WTC11 (cell line): ENCODE measurements at regions not wholly inside any gene's neighbourhood (a gene's known extent, or its start where the extent isn't known, plus 50 kb on each side); places are given as distances from the start of the nearest gene placed in this dataset.

ENCODE experiments used
- ATAC-seq: fragments of 200-7000 bp; cut with Tn5 transposase; 2 replicates; pipeline ENCODE4 v1.10.0; 2021; ENCODE audit warnings: mild to moderate bottlenecking, moderate library complexity
- CTCF ChIA-PET: fragments of 300-600 bp; sonication (Branson Sonifier 250); formaldehyde crosslinking; loops from one replicate; lab custom pipeline; 2021; ENCODE audit warnings: antibody characterized with exemption; lab: Charles Lee
- POLR2A ChIA-PET: fragments of 350-600 bp; sonication (Branson Sonifier 250); formaldehyde crosslinking; loops from one replicate; lab custom pipeline; 2021; ENCODE audit warnings: antibody characterized with exemption; lab: Charles Lee
- DNase-seq: peaks from one replicate; pipeline ENCODE4 v3.0.0; 2021; ENCODE audit warnings: low spot score
- H3K27ac Mint-ChIP-seq: 2 replicates; pipeline ENCODE4 v1.8.0; 2021; ENCODE audit warnings: mixed read lengths
- H3K27me3 Mint-ChIP-seq: 2 replicates; pipeline ENCODE4 v1.8.0; 2021; ENCODE audit warnings: low read depth, mild to moderate bottlenecking, moderate library complexity, mixed read lengths
- H3K36me3 Mint-ChIP-seq: 2 replicates; pipeline ENCODE4 v1.8.0; 2021; ENCODE audit warnings: mixed read lengths
- H3K4me1 Mint-ChIP-seq: 2 replicates; pipeline ENCODE4 v1.8.0; 2022; ENCODE audit warnings: mixed read lengths
- H3K4me3 Mint-ChIP-seq: 2 replicates; pipeline ENCODE4 v1.8.0; 2021; ENCODE audit warnings: mild to moderate bottlenecking, moderate library complexity, mixed read lengths
- H3K9me3 Mint-ChIP-seq: 2 replicates; pipeline ENCODE4 v1.8.0; 2021; ENCODE audit warnings: mixed read lengths
- CBFB ChIP-seq: sonication (generic); formaldehyde crosslinking; IDR thresholded peaks from 2 replicates; pipeline ENCODE4 v1.8.1; 2022; ENCODE audit warnings: mild to moderate bottlenecking, low read depth, missing genetic modification reagents
- ESRRA ChIP-seq: sonication (generic); formaldehyde crosslinking; IDR thresholded peaks from 2 replicates; pipeline ENCODE4 v1.8.1; 2022; ENCODE audit warnings: mild to moderate bottlenecking, missing genetic modification reagents, borderline replicate concordance
- FOXK1 ChIP-seq: sonication (generic); formaldehyde crosslinking; IDR thresholded peaks from 2 replicates; pipeline ENCODE4 v1.8.0; 2022; ENCODE audit warnings: mild to moderate bottlenecking, moderate library complexity, missing genetic modification reagents
- GRHL2 ChIP-seq: fragments of 250-450 bp; sonication (Bioruptor Pico); IDR thresholded peaks from 2 replicates; pipeline ENCODE4 v1.8.0; 2022; ENCODE audit warnings: mild to moderate bottlenecking, moderate library complexity; ENCODE audit not compliant: insufficient replicate concordance, severe bottlenecking
- GTF2I ChIP-seq: fragments of 250-450 bp; sonication (Bioruptor Pico); conservative IDR thresholded peaks from 2 replicates; pipeline ENCODE4 v1.4.0; 2021; ENCODE audit warnings: mild to moderate bottlenecking
- IRF2 ChIP-seq: sonication (generic); formaldehyde crosslinking; IDR thresholded peaks from 2 replicates; pipeline ENCODE4 v1.8.0; 2022; ENCODE audit warnings: low read depth, missing genetic modification reagents, borderline replicate concordance
- JUN ChIP-seq: sonication (generic); formaldehyde crosslinking; IDR thresholded peaks from 2 replicates; pipeline ENCODE4 v1.8.0; 2023; ENCODE audit warnings: mild to moderate bottlenecking, missing genetic modification reagents
- NR3C1 ChIP-seq: sonication (generic); formaldehyde crosslinking; conservative IDR thresholded peaks from 2 replicates; pipeline ENCODE4 v1.8.1; 2023; ENCODE audit warnings: low read depth, mild to moderate bottlenecking, missing genetic modification reagents
- SMAD3 ChIP-seq: sonication (generic); formaldehyde crosslinking; IDR thresholded peaks from 2 replicates; pipeline ENCODE4 v1.8.0; 2022; ENCODE audit warnings: missing genetic modification reagents, mild to moderate bottlenecking, borderline replicate concordance
- TF ChIP-seq, protein P1 (sequence below): fragments of 200-600 bp; IDR thresholded peaks from 2 replicates; pipeline ENCODE4 v1.8.0; 2022; ENCODE audit warnings: antibody characterized with exemption
- TF ChIP-seq, protein P2 (sequence below): sonication (generic); formaldehyde crosslinking; IDR thresholded peaks from 2 replicates; pipeline ENCODE4 v1.8.1; 2022; ENCODE audit warnings: low read depth, missing genetic modification reagents, borderline replicate concordance
- TF ChIP-seq, protein P3 (sequence below): fragments of 250-450 bp; sonication (Bioruptor Pico); conservative IDR thresholded peaks from 2 replicates; pipeline ENCODE4 v1.9.0; 2021; ENCODE audit warnings: mild to moderate bottlenecking
- TF ChIP-seq, protein P4 (sequence below): fragments of 250-450 bp; sonication (Bioruptor Pico); IDR thresholded peaks from 2 replicates; pipeline ENCODE4 v1.9.0; 2021; ENCODE audit warnings: mild to moderate bottlenecking, borderline replicate concordance
- TF ChIP-seq, protein P5 (sequence below): sonication (generic); formaldehyde crosslinking; IDR thresholded peaks from 2 replicates; pipeline ENCODE4 v1.8.0; 2022; ENCODE audit warnings: mild to moderate bottlenecking, missing genetic modification reagents
- TF ChIP-seq, protein P6 (sequence below): sonication (generic); formaldehyde crosslinking; IDR thresholded peaks from 2 replicates; pipeline ENCODE4 v1.8.0; 2022; ENCODE audit warnings: mild to moderate bottlenecking, missing genetic modification reagents

DNA sequence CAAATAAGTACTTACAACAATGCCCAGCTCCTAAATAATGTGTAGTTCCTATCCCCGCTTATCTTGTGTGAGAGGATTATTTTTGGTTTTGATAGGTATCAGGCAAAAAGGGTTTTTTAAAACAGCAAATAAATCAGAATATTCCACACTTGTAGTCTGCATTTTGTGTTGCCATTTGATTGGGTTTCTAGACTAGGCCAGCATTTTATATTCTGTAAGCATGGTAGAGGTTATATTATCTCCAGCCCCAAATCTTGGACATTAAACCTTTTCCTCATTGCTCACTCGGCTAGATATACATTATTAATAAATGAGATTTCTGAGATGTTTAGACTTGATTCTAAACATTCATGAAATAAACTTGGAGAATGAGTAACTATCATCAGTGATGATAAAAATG is 165.7 kb upstream of the C1orf21 start:
- Mint-ChIP-seq H3K4me3 (no peak overlapping the region), H3K9me3 (no peaks in the 10 kb centered on the region), H3K27me3 (peaks cover 30% of the 10 kb centered on the region), H3K4me1 (0 out of 2 replicates have a peak, but pooled peaks cover 3% of the 10 kb centered on the region), H3K36me3 (no peaks in the 10 kb centered on the region), H3K27ac (no peak overlapping the region)
- ChIA-PET CTCF (interaction anchor here (1.2 to 2.7 kb wide), 2 partner anchors 443 to 471 kb away, joined by 8 to 12 read pairs; no protein-coding TSS in a partner anchor), POLR2A (no interaction called here)
- ATAC-seq (no peak), DNase-seq (no peak)
- TF ChIP-seq GTF2I (CRISPR knock-in tag): no peak

DNA sequence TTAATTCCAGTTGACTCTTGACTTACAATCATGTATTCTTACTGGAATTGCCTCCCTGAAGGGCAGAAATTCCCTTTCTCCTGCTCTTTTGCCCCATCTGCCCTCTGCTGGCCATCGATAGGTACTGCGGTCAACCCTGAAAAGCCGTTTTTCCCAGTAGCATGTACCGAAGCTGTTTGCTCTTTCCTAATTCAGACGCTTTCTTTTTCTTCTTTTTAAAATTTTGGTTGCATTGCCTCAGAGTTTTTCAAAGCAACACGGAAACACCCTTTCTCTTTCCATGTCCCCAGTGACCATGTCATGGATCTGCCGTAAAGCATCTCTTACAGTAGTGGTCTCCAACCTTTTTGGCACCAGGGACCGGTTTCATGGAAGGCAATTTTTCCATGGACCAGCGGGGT is 164.2 kb upstream of the C1orf21 start:
- POLR2A ChIA-PET: no interaction called here
- no peaks in the 10 kb centered on the region for H3K9me3 Mint-ChIP-seq
- ATAC-seq: peak; percentile 55; the same call in 1 of the 2 replicates
- H3K27ac Mint-ChIP-seq: no peak overlapping the region
- CTCF ChIA-PET: interaction anchor here (0.6 to 3.6 kb wide), 11 partner anchors 10 to 469 kb away, joined by 3 to 31 read pairs (median 5); no protein-coding TSS in a partner anchor
- H3K36me3 Mint-ChIP-seq: no peaks in the 10 kb centered on the region
- H3K27me3 Mint-ChIP-seq: peaks cover 30% of the 10 kb centered on the region
- no peak for TF ChIP-seq GRHL2
- TF ChIP-seq, protein P1, sequence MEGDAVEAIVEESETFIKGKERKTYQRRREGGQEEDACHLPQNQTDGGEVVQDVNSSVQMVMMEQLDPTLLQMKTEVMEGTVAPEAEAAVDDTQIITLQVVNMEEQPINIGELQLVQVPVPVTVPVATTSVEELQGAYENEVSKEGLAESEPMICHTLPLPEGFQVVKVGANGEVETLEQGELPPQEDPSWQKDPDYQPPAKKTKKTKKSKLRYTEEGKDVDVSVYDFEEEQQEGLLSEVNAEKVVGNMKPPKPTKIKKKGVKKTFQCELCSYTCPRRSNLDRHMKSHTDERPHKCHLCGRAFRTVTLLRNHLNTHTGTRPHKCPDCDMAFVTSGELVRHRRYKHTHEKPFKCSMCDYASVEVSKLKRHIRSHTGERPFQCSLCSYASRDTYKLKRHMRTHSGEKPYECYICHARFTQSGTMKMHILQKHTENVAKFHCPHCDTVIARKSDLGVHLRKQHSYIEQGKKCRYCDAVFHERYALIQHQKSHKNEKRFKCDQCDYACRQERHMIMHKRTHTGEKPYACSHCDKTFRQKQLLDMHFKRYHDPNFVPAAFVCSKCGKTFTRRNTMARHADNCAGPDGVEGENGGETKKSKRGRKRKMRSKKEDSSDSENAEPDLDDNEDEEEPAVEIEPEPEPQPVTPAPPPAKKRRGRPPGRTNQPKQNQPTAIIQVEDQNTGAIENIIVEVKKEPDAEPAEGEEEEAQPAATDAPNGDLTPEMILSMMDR: peak; percentile 81
- no peak for TF ChIP-seq CBFB (CRISPR knock-in tag)
- TF ChIP-seq, protein P2, sequence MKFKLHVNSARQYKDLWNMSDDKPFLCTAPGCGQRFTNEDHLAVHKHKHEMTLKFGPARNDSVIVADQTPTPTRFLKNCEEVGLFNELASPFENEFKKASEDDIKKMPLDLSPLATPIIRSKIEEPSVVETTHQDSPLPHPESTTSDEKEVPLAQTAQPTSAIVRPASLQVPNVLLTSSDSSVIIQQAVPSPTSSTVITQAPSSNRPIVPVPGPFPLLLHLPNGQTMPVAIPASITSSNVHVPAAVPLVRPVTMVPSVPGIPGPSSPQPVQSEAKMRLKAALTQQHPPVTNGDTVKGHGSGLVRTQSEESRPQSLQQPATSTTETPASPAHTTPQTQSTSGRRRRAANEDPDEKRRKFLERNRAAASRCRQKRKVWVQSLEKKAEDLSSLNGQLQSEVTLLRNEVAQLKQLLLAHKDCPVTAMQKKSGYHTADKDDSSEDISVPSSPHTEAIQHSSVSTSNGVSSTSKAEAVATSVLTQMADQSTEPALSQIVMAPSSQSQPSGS: no peak
- DNase-seq: peak; percentile 71
- 0 out of 2 replicates have a peak, but pooled peaks cover 3% of the 10 kb centered on the region for H3K4me1 Mint-ChIP-seq
- no peak overlapping the region for H3K4me3 Mint-ChIP-seq

DNA sequence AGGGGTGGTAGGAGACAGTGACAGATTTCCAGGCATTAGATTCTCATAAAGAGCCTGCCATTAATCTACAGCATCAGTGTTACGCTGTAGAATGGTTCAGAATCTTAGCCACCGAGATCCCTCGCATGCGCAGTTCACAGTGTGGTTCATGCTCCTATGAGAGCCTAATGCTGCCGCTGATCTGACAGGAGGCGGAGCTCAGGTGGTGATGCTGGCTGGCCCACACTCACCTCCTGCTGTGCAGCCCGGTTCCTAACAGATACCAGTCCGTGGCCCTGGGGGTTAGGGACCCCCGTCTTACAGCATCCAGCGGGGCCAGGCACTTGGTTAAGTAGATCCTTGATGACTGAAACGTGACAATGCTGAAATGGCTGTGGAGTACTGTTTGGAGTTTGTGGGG is 163.6 kb upstream of the C1orf21 start:
- H3K4me3 Mint-ChIP-seq: no peak overlapping the region
- ChIA-PET POLR2A (no interaction called here), CTCF (interaction anchor here (0.6 to 3.6 kb wide), 10 partner anchors 10 to 469 kb away, joined by 3 to 31 read pairs (median 6); no protein-coding TSS in a partner anchor)
- H3K27me3 Mint-ChIP-seq: peaks cover 30% of the 10 kb centered on the region
- ATAC-seq (peak; percentile 46), DNase-seq (peak; percentile 75)
- H3K36me3 Mint-ChIP-seq: no peaks in the 10 kb centered on the region
- no peak overlapping the region for H3K27ac Mint-ChIP-seq
- H3K4me1 Mint-ChIP-seq: 0 out of 2 replicates have a peak, but pooled peaks cover 3% of the 10 kb centered on the region
- no peaks in the 10 kb centered on the region for H3K9me3 Mint-ChIP-seq
- TF ChIP-seq NR3C1 (CRISPR knock-in tag) (no peak), CBFB (CRISPR knock-in tag) (no peak), SMAD3 (CRISPR knock-in tag) (no peak), FOXK1 (no peak), GTF2I (CRISPR knock-in tag) (no peak), ESRRA (no peak), JUN (CRISPR knock-in tag) (no peak), IRF2 (no peak)
- TF ChIP-seq, protein P3, sequence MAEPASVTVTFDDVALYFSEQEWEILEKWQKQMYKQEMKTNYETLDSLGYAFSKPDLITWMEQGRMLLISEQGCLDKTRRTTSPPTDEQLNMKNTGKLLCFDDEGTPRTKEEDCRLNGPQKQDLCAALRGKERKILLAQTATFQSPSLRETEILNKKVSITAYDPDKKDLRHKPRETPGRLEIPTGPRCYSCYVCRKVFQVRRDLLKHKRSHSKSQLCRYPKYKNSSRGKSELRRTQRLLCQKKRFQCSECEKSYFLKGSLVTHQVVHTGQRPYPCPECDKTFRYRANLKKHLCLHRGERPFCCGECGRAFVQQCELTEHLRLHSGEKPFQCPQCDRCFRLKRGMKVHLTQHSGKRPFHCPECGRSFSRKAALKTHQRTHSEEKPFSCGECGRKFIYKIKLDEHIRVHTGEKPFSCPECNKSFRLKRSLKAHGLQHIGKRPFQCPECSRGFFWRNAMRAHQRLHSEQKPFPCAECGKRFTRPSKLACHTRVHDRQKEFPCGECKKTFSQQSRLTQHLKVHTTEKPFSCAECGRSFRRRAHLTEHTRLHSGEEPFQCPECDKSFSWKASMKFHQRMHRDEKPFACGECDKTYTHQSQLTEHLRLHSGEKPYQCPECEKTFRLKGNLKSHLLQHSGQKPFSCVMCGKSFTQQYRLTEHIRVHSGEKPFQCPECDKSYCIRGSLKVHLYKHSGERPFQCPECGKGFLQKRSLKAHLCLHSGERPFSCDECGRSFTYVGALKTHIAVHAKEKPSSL (CRISPR knock-in tag): no peak
- TF ChIP-seq, protein P4, sequence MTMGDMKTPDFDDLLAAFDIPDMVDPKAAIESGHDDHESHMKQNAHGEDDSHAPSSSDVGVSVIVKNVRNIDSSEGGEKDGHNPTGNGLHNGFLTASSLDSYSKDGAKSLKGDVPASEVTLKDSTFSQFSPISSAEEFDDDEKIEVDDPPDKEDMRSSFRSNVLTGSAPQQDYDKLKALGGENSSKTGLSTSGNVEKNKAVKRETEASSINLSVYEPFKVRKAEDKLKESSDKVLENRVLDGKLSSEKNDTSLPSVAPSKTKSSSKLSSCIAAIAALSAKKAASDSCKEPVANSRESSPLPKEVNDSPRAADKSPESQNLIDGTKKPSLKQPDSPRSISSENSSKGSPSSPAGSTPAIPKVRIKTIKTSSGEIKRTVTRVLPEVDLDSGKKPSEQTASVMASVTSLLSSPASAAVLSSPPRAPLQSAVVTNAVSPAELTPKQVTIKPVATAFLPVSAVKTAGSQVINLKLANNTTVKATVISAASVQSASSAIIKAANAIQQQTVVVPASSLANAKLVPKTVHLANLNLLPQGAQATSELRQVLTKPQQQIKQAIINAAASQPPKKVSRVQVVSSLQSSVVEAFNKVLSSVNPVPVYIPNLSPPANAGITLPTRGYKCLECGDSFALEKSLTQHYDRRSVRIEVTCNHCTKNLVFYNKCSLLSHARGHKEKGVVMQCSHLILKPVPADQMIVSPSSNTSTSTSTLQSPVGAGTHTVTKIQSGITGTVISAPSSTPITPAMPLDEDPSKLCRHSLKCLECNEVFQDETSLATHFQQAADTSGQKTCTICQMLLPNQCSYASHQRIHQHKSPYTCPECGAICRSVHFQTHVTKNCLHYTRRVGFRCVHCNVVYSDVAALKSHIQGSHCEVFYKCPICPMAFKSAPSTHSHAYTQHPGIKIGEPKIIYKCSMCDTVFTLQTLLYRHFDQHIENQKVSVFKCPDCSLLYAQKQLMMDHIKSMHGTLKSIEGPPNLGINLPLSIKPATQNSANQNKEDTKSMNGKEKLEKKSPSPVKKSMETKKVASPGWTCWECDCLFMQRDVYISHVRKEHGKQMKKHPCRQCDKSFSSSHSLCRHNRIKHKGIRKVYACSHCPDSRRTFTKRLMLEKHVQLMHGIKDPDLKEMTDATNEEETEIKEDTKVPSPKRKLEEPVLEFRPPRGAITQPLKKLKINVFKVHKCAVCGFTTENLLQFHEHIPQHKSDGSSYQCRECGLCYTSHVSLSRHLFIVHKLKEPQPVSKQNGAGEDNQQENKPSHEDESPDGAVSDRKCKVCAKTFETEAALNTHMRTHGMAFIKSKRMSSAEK: no peak
- TF ChIP-seq, protein P5, sequence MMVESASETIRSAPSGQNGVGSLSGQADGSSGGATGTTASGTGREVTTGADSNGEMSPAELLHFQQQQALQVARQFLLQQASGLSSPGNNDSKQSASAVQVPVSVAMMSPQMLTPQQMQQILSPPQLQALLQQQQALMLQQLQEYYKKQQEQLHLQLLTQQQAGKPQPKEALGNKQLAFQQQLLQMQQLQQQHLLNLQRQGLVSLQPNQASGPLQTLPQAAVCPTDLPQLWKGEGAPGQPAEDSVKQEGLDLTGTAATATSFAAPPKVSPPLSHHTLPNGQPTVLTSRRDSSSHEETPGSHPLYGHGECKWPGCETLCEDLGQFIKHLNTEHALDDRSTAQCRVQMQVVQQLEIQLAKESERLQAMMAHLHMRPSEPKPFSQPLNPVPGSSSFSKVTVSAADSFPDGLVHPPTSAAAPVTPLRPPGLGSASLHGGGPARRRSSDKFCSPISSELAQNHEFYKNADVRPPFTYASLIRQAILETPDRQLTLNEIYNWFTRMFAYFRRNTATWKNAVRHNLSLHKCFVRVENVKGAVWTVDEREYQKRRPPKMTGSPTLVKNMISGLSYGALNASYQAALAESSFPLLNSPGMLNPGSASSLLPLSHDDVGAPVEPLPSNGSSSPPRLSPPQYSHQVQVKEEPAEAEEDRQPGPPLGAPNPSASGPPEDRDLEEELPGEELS: no peak
- TF ChIP-seq, protein P1: no peak
- TF ChIP-seq, protein P6, sequence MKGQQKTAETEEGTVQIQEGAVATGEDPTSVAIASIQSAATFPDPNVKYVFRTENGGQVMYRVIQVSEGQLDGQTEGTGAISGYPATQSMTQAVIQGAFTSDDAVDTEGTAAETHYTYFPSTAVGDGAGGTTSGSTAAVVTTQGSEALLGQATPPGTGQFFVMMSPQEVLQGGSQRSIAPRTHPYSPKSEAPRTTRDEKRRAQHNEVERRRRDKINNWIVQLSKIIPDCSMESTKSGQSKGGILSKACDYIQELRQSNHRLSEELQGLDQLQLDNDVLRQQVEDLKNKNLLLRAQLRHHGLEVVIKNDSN (CRISPR knock-in tag): no peak
